WTC11 (cell line): ENCODE measurements at regions not wholly inside any gene's neighbourhood (a gene's known extent, or its start where the extent isn't known, plus 50 kb on each side); places are given as distances from the start of the nearest gene placed in this dataset.

Experiments used
- ATAC-seq: fragments of 200-7000 bp; cut with Tn5 transposase; 2 replicates; pipeline ENCODE4 v1.10.0; 2021; ENCODE audit warnings: mild to moderate bottlenecking, moderate library complexity
- CTCF ChIA-PET: fragments of 300-600 bp; sonication (Branson Sonifier 250); formaldehyde crosslinking; loops from one replicate; lab custom pipeline; 2021; ENCODE audit warnings: antibody characterized with exemption; lab: Charles Lee
- POLR2A ChIA-PET: fragments of 350-600 bp; sonication (Branson Sonifier 250); formaldehyde crosslinking; loops from one replicate; lab custom pipeline; 2021; ENCODE audit warnings: antibody characterized with exemption; lab: Charles Lee
- DNase-seq: peaks from one replicate; pipeline ENCODE4 v3.0.0; 2021; ENCODE audit warnings: low spot score
- H3K27ac Mint-ChIP-seq: 2 replicates; pipeline ENCODE4 v1.8.0; 2021; ENCODE audit warnings: mixed read lengths
- H3K27me3 Mint-ChIP-seq: 2 replicates; pipeline ENCODE4 v1.8.0; 2021; ENCODE audit warnings: low read depth, mild to moderate bottlenecking, moderate library complexity, mixed read lengths
- H3K36me3 Mint-ChIP-seq: 2 replicates; pipeline ENCODE4 v1.8.0; 2021; ENCODE audit warnings: mixed read lengths
- H3K4me1 Mint-ChIP-seq: 2 replicates; pipeline ENCODE4 v1.8.0; 2022; ENCODE audit warnings: mixed read lengths
- H3K4me3 Mint-ChIP-seq: 2 replicates; pipeline ENCODE4 v1.8.0; 2021; ENCODE audit warnings: mild to moderate bottlenecking, moderate library complexity, mixed read lengths
- H3K9me3 Mint-ChIP-seq: 2 replicates; pipeline ENCODE4 v1.8.0; 2021; ENCODE audit warnings: mixed read lengths
- ATF1 ChIP-seq: sonication (generic); formaldehyde crosslinking; IDR thresholded peaks from 2 replicates; pipeline ENCODE4 v1.8.1; 2023; ENCODE audit warnings: mild to moderate bottlenecking, moderate library complexity, missing genetic modification reagents
- CREB1 ChIP-seq: sonication (generic); formaldehyde crosslinking; IDR thresholded peaks from 2 replicates; pipeline ENCODE4 v1.8.0; 2023; ENCODE audit warnings: mild to moderate bottlenecking, missing genetic modification reagents
- E2F4 ChIP-seq: sonication (generic); formaldehyde crosslinking; IDR thresholded peaks from 2 replicates; pipeline ENCODE4 v1.8.1; 2022; ENCODE audit warnings: low read depth, mild to moderate bottlenecking, moderate library complexity, missing genetic modification reagents, borderline replicate concordance
- EMX1 ChIP-seq: fragments of 250-450 bp; sonication (Bioruptor Pico); IDR thresholded peaks from 2 replicates; pipeline ENCODE4 v1.8.0; 2021; ENCODE audit warnings: mild to moderate bottlenecking
- ESRRA ChIP-seq: sonication (generic); formaldehyde crosslinking; IDR thresholded peaks from 2 replicates; pipeline ENCODE4 v1.8.1; 2022; ENCODE audit warnings: mild to moderate bottlenecking, missing genetic modification reagents, borderline replicate concordance
- FOXK1 ChIP-seq: sonication (generic); formaldehyde crosslinking; IDR thresholded peaks from 2 replicates; pipeline ENCODE4 v1.8.0; 2022; ENCODE audit warnings: mild to moderate bottlenecking, moderate library complexity, missing genetic modification reagents
- GABPB1 ChIP-seq: sonication (generic); formaldehyde crosslinking; IDR thresholded peaks from 2 replicates; pipeline ENCODE4 v1.8.1; 2023; ENCODE audit warnings: mild to moderate bottlenecking, missing genetic modification reagents
- IRF2 ChIP-seq: sonication (generic); formaldehyde crosslinking; IDR thresholded peaks from 2 replicates; pipeline ENCODE4 v1.8.0; 2022; ENCODE audit warnings: low read depth, missing genetic modification reagents, borderline replicate concordance
- MYBL2 ChIP-seq: sonication (generic); formaldehyde crosslinking; IDR thresholded peaks from 2 replicates; pipeline ENCODE4 v1.8.1; 2023; ENCODE audit warnings: mild to moderate bottlenecking, moderate library complexity, missing genetic modification reagents
- NFATC4 ChIP-seq: fragments of 250-450 bp; sonication (Bioruptor Pico); IDR thresholded peaks from 2 replicates; pipeline ENCODE4 v1.9.0; 2021; ENCODE audit warnings: mild to moderate bottlenecking
- NR2C2 ChIP-seq: sonication (generic); formaldehyde crosslinking; IDR thresholded peaks from 2 replicates; pipeline ENCODE4 v1.8.0; 2022; ENCODE audit warnings: mild to moderate bottlenecking, missing genetic modification reagents
- OVOL2 ChIP-seq: fragments of 250-450 bp; sonication (Bioruptor Pico); IDR thresholded peaks from 2 replicates; pipeline ENCODE4 v1.9.0; 2021; ENCODE audit warnings: mild to moderate bottlenecking, borderline replicate concordance
- RELA ChIP-seq: sonication (generic); formaldehyde crosslinking; IDR thresholded peaks from 2 replicates; pipeline ENCODE4 v1.8.1; 2022; ENCODE audit warnings: missing genetic modification reagents, mild to moderate bottlenecking, borderline replicate concordance
- RORB ChIP-seq: fragments of 250-450 bp; sonication (Bioruptor Pico); IDR thresholded peaks from 2 replicates; pipeline ENCODE4 v1.9.0; 2021; ENCODE audit warnings: mild to moderate bottlenecking
- ZBTB21 ChIP-seq: sonication (generic); formaldehyde crosslinking; IDR thresholded peaks from 2 replicates; pipeline ENCODE4 v1.8.1; 2023; ENCODE audit warnings: mild to moderate bottlenecking, missing genetic modification reagents, borderline replicate concordance
- ZBTB43 ChIP-seq: sonication (generic); formaldehyde crosslinking; IDR thresholded peaks from 2 replicates; pipeline ENCODE4 v1.8.1; 2023; ENCODE audit warnings: mild to moderate bottlenecking, missing genetic modification reagents
- ZNF138 ChIP-seq: sonication (generic); formaldehyde crosslinking; conservative IDR thresholded peaks from 2 replicates; pipeline ENCODE4 v1.8.1; 2022; ENCODE audit warnings: mild to moderate bottlenecking, moderate library complexity, missing genetic modification reagents
- ZSCAN18 ChIP-seq: fragments of 250-450 bp; sonication (Bioruptor Pico); IDR thresholded peaks from 2 replicates; pipeline ENCODE4 v2.1.2; 2022; ENCODE audit warnings: mild to moderate bottlenecking, moderate library complexity
- TF ChIP-seq, protein P1 (sequence below): sonication (generic); formaldehyde crosslinking; IDR thresholded peaks from 2 replicates; pipeline ENCODE4 v1.8.0; 2022; ENCODE audit warnings: mild to moderate bottlenecking, missing genetic modification reagents
- TF ChIP-seq, protein P2 (sequence below): sonication (generic); formaldehyde crosslinking; IDR thresholded peaks from 2 replicates; pipeline ENCODE4 v1.8.1; 2023; ENCODE audit warnings: mild to moderate bottlenecking, missing genetic modification reagents
- TF ChIP-seq, protein P3 (sequence below): sonication (generic); formaldehyde crosslinking; IDR thresholded peaks from 2 replicates; pipeline ENCODE4 v1.8.0; 2023; ENCODE audit warnings: missing genetic modification reagents, mild to moderate bottlenecking, borderline replicate concordance

GRCh38 chrX:8090482-8090881 lies 80.6 kb downstream of the VCX2 start:
- no peak overlapping the region for H3K4me3 Mint-ChIP-seq
- peaks cover 15% of the 10 kb centered on the region for H3K4me1 Mint-ChIP-seq
- TF ChIP-seq ESRRA (CRISPR knock-in tag) (no peak), EMX1 (CRISPR knock-in tag) (no peak), ATF1 (no peak), MYBL2 (CRISPR knock-in tag) (no peak), OVOL2 (CRISPR knock-in tag) (no peak)
- TF ChIP-seq, protein P1, sequence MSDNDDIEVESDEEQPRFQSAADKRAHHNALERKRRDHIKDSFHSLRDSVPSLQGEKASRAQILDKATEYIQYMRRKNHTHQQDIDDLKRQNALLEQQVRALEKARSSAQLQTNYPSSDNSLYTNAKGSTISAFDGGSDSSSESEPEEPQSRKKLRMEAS (CRISPR knock-in tag) = no peak
- TF ChIP-seq, protein P2, sequence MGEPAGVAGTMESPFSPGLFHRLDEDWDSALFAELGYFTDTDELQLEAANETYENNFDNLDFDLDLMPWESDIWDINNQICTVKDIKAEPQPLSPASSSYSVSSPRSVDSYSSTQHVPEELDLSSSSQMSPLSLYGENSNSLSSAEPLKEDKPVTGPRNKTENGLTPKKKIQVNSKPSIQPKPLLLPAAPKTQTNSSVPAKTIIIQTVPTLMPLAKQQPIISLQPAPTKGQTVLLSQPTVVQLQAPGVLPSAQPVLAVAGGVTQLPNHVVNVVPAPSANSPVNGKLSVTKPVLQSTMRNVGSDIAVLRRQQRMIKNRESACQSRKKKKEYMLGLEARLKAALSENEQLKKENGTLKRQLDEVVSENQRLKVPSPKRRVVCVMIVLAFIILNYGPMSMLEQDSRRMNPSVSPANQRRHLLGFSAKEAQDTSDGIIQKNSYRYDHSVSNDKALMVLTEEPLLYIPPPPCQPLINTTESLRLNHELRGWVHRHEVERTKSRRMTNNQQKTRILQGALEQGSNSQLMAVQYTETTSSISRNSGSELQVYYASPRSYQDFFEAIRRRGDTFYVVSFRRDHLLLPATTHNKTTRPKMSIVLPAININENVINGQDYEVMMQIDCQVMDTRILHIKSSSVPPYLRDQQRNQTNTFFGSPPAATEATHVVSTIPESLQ (CRISPR knock-in tag) = no peak
- ATAC-seq (no peak), DNase-seq (no peak)
- ChIA-PET POLR2A (no interaction called here), CTCF (no interaction called here)
- no peaks in the 10 kb centered on the region for H3K27me3 Mint-ChIP-seq
- H3K9me3 Mint-ChIP-seq = no peaks in the 10 kb centered on the region
- no peak overlapping the region for H3K27ac Mint-ChIP-seq
- H3K36me3 Mint-ChIP-seq = no peaks in the 10 kb centered on the region

GRCh38 chrX:8089141-8089540 lies 81.9 kb downstream of the VCX2 start:
- ChIA-PET POLR2A (no interaction called here), CTCF (no interaction called here)
- Mint-ChIP-seq H3K9me3 (no peaks in the 10 kb centered on the region), H3K36me3 (no peaks in the 10 kb centered on the region), H3K4me3 (no peak overlapping the region), H3K4me1 (peaks cover 19% of the 10 kb centered on the region), H3K27me3 (no peaks in the 10 kb centered on the region), H3K27ac (no peak overlapping the region)
- TF ChIP-seq ZBTB43 (no peak), RELA (CRISPR knock-in tag) (no peak), FOXK1 (CRISPR knock-in tag) (no peak), IRF2 (CRISPR knock-in tag) (no peak), E2F4 (CRISPR knock-in tag) (no peak), GABPB1 (CRISPR knock-in tag) (no peak), NR2C2 (no peak), NFATC4 (CRISPR knock-in tag) (no peak), ZSCAN18 (CRISPR knock-in tag) (no peak), CREB1 (CRISPR knock-in tag) (no peak), RORB (CRISPR knock-in tag) (no peak)
- ATAC-seq (no peak), DNase-seq (no peak)

DNA sequence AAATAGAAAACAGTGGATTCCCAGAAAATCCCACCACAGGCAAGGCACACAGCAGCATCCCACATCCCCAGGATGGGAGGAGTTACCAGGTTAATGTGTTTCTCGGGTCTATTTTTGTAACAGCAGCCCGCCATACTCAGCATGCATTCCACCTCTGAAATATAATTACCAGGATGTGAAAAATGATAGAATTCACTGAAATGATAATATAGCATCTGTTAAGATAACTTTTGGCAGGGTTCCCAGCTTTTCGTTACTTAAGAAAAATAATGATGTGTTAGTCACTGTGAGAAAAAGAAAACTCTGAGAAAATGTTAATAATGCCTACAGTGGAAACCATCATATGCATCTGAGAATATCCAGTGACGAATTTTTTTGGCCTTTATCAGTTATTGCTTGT lies 87.1 kb downstream of the VCX2 start:
- no peak for TF ChIP-seq ZBTB21 (CRISPR knock-in tag)
- no peak for TF ChIP-seq ZNF138 (CRISPR knock-in tag)
- TF ChIP-seq, protein P3, sequence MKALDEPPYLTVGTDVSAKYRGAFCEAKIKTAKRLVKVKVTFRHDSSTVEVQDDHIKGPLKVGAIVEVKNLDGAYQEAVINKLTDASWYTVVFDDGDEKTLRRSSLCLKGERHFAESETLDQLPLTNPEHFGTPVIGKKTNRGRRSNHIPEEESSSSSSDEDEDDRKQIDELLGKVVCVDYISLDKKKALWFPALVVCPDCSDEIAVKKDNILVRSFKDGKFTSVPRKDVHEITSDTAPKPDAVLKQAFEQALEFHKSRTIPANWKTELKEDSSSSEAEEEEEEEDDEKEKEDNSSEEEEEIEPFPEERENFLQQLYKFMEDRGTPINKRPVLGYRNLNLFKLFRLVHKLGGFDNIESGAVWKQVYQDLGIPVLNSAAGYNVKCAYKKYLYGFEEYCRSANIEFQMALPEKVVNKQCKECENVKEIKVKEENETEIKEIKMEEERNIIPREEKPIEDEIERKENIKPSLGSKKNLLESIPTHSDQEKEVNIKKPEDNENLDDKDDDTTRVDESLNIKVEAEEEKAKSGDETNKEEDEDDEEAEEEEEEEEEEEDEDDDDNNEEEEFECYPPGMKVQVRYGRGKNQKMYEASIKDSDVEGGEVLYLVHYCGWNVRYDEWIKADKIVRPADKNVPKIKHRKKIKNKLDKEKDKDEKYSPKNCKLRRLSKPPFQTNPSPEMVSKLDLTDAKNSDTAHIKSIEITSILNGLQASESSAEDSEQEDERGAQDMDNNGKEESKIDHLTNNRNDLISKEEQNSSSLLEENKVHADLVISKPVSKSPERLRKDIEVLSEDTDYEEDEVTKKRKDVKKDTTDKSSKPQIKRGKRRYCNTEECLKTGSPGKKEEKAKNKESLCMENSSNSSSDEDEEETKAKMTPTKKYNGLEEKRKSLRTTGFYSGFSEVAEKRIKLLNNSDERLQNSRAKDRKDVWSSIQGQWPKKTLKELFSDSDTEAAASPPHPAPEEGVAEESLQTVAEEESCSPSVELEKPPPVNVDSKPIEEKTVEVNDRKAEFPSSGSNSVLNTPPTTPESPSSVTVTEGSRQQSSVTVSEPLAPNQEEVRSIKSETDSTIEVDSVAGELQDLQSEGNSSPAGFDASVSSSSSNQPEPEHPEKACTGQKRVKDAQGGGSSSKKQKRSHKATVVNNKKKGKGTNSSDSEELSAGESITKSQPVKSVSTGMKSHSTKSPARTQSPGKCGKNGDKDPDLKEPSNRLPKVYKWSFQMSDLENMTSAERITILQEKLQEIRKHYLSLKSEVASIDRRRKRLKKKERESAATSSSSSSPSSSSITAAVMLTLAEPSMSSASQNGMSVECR (CRISPR knock-in tag) = no peak
- TF ChIP-seq, all 79 proteins: peak for 0
- POLR2A ChIA-PET = no interaction called here
- Mint-ChIP-seq H3K9me3 (no peaks in the 10 kb centered on the region), H3K36me3 (no peaks in the 10 kb centered on the region), H3K4me3 (no peak overlapping the region), H3K27me3 (no peaks in the 10 kb centered on the region), H3K27ac (no peak overlapping the region), H3K4me1 (peaks cover 41% of the 10 kb centered on the region)
- DNase-seq = no peak
- no peak for ATAC-seq
- CTCF ChIA-PET = no interaction called here
